ENCODE measurements at regions not wholly inside any gene's neighbourhood (a gene's known extent, or its start where the extent isn't known, plus 50 kb on each side); places are given as distances from the start of the nearest gene placed in this dataset.

GRCh38 chr11:107183953-107184352, 165.7 kb upstream of the GUCY1A2 start:
- no peaks in the 10 kb centered on the region for H3K4me1 ChIP-seq
- no peak overlapping the region for H3K4me3 ChIP-seq
- ATAC-seq: no peak
- no peaks in the 10 kb centered on the region for H3K9me3 ChIP-seq
- no peak overlapping the region for H3K27ac ChIP-seq
- DNase-seq: no peak
- no peaks in the 10 kb centered on the region for H3K36me3 ChIP-seq
- TF ChIP-seq POLR2A (IDR thresholded peaks at IDR 0.05): no peak
- WGBS (ENCODE audit: insufficient coverage, low coverage, low lambda C conversion rate, missing lambda C conversion rate): 67% methylated on average over 2 of the region's 2 CpGs
- intact Hi-C loops (cut with DNase I): no loop called here
- no peaks in the 10 kb centered on the region for H3K27me3 ChIP-seq

- H3K4me3 ChIP-seq: no peak overlapping the region
- H3K4me1 ChIP-seq: no peaks in the 10 kb centered on the region
- H3K27me3 ChIP-seq: no peaks in the 10 kb centered on the region
- no peak overlapping the region for H3K27ac ChIP-seq
- H3K36me3 ChIP-seq: no peaks in the 10 kb centered on the region
- no peak for ATAC-seq
- H3K9me3 ChIP-seq: no peaks in the 10 kb centered on the region
- intact Hi-C loops (cut with DNase I): no loop called here
- TF ChIP-seq POLR2A (IDR thresholded peaks at IDR 0.05) (no peak), CTCF (IDR thresholded peaks at IDR 0.05) (no peak)
- DNase-seq: no peak
Observed at GRCh38 chr11:107182978-107183377, 164.7 kb upstream of the GUCY1A2 start.

GRCh38 chr11:107180236-107180635, 162.0 kb upstream of the GUCY1A2 start:
- ATAC-seq (no peak), DNase-seq (no peak)
- H3K9me3 ChIP-seq: no peaks in the 10 kb centered on the region
- H3K36me3 ChIP-seq: no peaks in the 10 kb centered on the region
- no peak overlapping the region for H3K27ac ChIP-seq
- intact Hi-C loops (cut with DNase I): no loop called here
- no peaks in the 10 kb centered on the region for H3K4me1 ChIP-seq
- WGBS (ENCODE audit: insufficient coverage, low coverage, low lambda C conversion rate, missing lambda C conversion rate): 63% methylated on average over 1 of the region's 1 CpG
- no peak overlapping the region for H3K4me3 ChIP-seq
- TF ChIP-seq POLR2A (IDR thresholded peaks at IDR 0.05): no peak
- TF ChIP-seq CTCF (IDR thresholded peaks at IDR 0.05): no peak
- H3K27me3 ChIP-seq: no peaks in the 10 kb centered on the region

- Histone ChIP-seq H3K4me3 (no peak overlapping the region), H3K9me3 (no peaks in the 10 kb centered on the region), H3K4me1 (no peaks in the 10 kb centered on the region), H3K27me3 (no peaks in the 10 kb centered on the region), H3K27ac (no peak overlapping the region), H3K36me3 (no peaks in the 10 kb centered on the region)
- DNase-seq (no peak), ATAC-seq (no peak)
- TF ChIP-seq CTCF (IDR thresholded peaks at IDR 0.05) (no peak), POLR2A (IDR thresholded peaks at IDR 0.05) (no peak)
- whole genome bisulfite sequencing (ENCODE audit: insufficient coverage, low coverage, low lambda C conversion rate, missing lambda C conversion rate): 35% methylated on average over 1 of the region's 1 CpG
- intact Hi-C loops (cut with DNase I): no loop called here
Observed at GRCh38 chr11:107179829-107180228, 161.6 kb upstream of the GUCY1A2 start.

- intact Hi-C loops (cut with DNase I): no loop called here
- TF ChIP-seq CTCF (IDR thresholded peaks at IDR 0.05): no peak
- no peak for TF ChIP-seq POLR2A (IDR thresholded peaks at IDR 0.05)
- ATAC-seq (no peak), DNase-seq (no peak)
- H3K27ac ChIP-seq: no peak overlapping the region
- WGBS (ENCODE audit: insufficient coverage, low coverage, low lambda C conversion rate, missing lambda C conversion rate): 81% methylated on average over 10 of the region's 15 CpGs
- H3K4me1 ChIP-seq: no peaks in the 10 kb centered on the region
- no peaks in the 10 kb centered on the region for H3K27me3 ChIP-seq
- no peak overlapping the region for H3K4me3 ChIP-seq
- H3K9me3 ChIP-seq: no peaks in the 10 kb centered on the region
- H3K36me3 ChIP-seq: no peaks in the 10 kb centered on the region
Observed at GRCh38 chr11:107177106-107177477, 158.8 kb upstream of the GUCY1A2 start.
